DND-41 (cell line): ENCODE measurements at regions not wholly inside any gene's neighbourhood (a gene's known extent, or its start where the extent isn't known, plus 50 kb on each side); places are given as distances from the start of the nearest gene placed in this dataset.

Experiments
- EZH2 ChIP-seq: IDR thresholded peaks from 3 replicates; pipeline ENCODE4 v1.6.1; 2012; ENCODE audit warnings: borderline replicate concordance, low read depth, mild to moderate bottlenecking, moderate library complexity, low read length, inconsistent platforms; ENCODE audit not compliant: severe bottlenecking
- TF ChIP-seq, protein P1 (sequence below): IDR thresholded peaks from 2 replicates; pipeline ENCODE4 v1.5.1; 2012; ENCODE audit warnings: borderline replicate concordance, low read length, moderate library complexity, mild to moderate bottlenecking; ENCODE audit not compliant: poor library complexity, severe bottlenecking; ENCODE audit errors: extremely low read depth

DNA sequence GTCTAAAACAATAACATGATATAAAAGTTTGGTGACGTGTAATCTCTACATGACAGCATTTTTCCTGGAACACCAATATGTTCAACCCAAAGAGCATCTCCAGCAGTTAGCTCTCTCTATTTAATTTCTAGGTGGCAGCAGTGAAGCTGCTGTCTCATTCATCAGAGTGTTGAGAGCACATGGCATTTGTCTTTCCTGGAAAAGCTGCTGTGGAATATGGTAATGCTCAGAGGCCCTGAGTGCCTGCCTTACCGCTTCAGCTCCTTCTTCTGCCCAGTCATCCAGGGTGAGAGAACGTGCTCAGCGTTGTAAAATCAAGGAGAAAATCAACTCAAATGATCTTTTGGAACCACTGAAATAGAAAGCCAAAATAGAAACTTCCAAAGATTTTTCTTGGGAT lies 640.7 kb downstream of the ADGRL2 start:
- TF ChIP-seq, protein P1, sequence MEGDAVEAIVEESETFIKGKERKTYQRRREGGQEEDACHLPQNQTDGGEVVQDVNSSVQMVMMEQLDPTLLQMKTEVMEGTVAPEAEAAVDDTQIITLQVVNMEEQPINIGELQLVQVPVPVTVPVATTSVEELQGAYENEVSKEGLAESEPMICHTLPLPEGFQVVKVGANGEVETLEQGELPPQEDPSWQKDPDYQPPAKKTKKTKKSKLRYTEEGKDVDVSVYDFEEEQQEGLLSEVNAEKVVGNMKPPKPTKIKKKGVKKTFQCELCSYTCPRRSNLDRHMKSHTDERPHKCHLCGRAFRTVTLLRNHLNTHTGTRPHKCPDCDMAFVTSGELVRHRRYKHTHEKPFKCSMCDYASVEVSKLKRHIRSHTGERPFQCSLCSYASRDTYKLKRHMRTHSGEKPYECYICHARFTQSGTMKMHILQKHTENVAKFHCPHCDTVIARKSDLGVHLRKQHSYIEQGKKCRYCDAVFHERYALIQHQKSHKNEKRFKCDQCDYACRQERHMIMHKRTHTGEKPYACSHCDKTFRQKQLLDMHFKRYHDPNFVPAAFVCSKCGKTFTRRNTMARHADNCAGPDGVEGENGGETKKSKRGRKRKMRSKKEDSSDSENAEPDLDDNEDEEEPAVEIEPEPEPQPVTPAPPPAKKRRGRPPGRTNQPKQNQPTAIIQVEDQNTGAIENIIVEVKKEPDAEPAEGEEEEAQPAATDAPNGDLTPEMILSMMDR, result no peak
- no peak for TF ChIP-seq EZH2
